CD4-positive, alpha-beta T cell (primary cell): ENCODE measurements at regions not wholly inside any gene's neighbourhood (a gene's known extent, or its start where the extent isn't known, plus 50 kb on each side); places are given as distances from the start of the nearest gene placed in this dataset.

ENCODE experiments used
- ATAC-seq: fragments of 200-7000 bp; cut with Tn5 transposase; one replicate; pipeline ENCODE4 v1.10.0; 2022; ENCODE audit warnings: mild to moderate bottlenecking; ENCODE audit not compliant: poor library complexity
- CTCF ChIA-PET: fragments of 350-600 bp; sonication (Branson Sonifier 250); formaldehyde crosslinking; loops from one replicate; lab custom pipeline; 2021; ENCODE audit warnings: antibody characterized with exemption, inconsistent platforms; lab: Charles Lee
- POLR2A ChIA-PET: fragments of 350-600 bp; sonication (Branson Sonifier 250); formaldehyde crosslinking; loops from one replicate; lab custom pipeline; 2021; ENCODE audit warnings: antibody characterized with exemption, inconsistent platforms; lab: Charles Lee
- DNase-seq, 14 experiments: peaks; one replicate each; pipeline ENCODE4 v3.0.0-alpha.2; 2013 to 2020; ENCODE audit warnings: mixed read lengths in 2 of 14
- H3K27ac ChIP-seq, 2 donors: one replicate each; pipeline versions ENCODE4 v1.5.1 to v1.7.0; 2013; ENCODE audit warnings: low read length in 2 of 2, low read depth in 1 of 2, mild to moderate bottlenecking in 1 of 2
- H3K27me3 ChIP-seq, 2 experiments: 1 replicate in 1 of 2; 2 replicates in 1 of 2; pipeline versions ENCODE4 v1.6.1 to v1.7.0; 2013; ENCODE audit warnings: low read length in 2 of 2, control low read depth in 1 of 2, mild to moderate bottlenecking in 1 of 2, moderate library complexity in 1 of 2; ENCODE audit not compliant: insufficient read depth in 2 of 2, control insufficient read depth in 1 of 2
- H3K36me3 ChIP-seq: one replicate; pipeline ENCODE4 v1.6.1; 2013; ENCODE audit warnings: low read length, control low read depth; ENCODE audit not compliant: insufficient read depth
- H3K4me1 ChIP-seq: one replicate; pipeline ENCODE4 v1.6.1; 2013; ENCODE audit warnings: low read length, control low read depth; ENCODE audit not compliant: insufficient read depth
- H3K4me3 ChIP-seq: one replicate; pipeline ENCODE4 v1.5.1; 2013; ENCODE audit warnings: mild to moderate bottlenecking, low read length, moderate library complexity
- H3K9me3 ChIP-seq, 2 experiments: 1 replicate in 1 of 2; 2 replicates in 1 of 2; pipeline versions ENCODE4 v1.6.1 to v1.7.0; 2013; ENCODE audit warnings: low read length in 2 of 2, mild to moderate bottlenecking in 2 of 2, control low read depth in 1 of 2, moderate library complexity in 1 of 2; ENCODE audit not compliant: control insufficient read depth in 1 of 2, insufficient read depth in 1 of 2
- H3K27ac Mint-ChIP-seq: one replicate; pipeline ENCODE4 v1.8.0; 2020; ENCODE audit warnings: mixed read lengths
- H3K27me3 Mint-ChIP-seq: one replicate; pipeline ENCODE4 v1.8.0; 2021; ENCODE audit warnings: mixed read lengths
- H3K36me3 Mint-ChIP-seq: one replicate; pipeline ENCODE4 v1.8.0; 2021; ENCODE audit warnings: low read depth, mixed read lengths
- H3K4me1 Mint-ChIP-seq: one replicate; pipeline ENCODE4 v1.8.0; 2021; ENCODE audit warnings: low read depth, mixed read lengths
- H3K4me3 Mint-ChIP-seq: one replicate; pipeline ENCODE4 v1.8.0; 2020; ENCODE audit warnings: mild to moderate bottlenecking, mixed read lengths
- H3K9me3 Mint-ChIP-seq: one replicate; pipeline ENCODE4 v1.8.0; 2020; ENCODE audit warnings: mixed read lengths
- intact Hi-C, 2 experiments: fragments of 100-400 bp; cut with DNase I in 1 of 2; cut with micrococcal nuclease in 1 of 2; formaldehyde crosslinking; loops; one replicate each; pipeline versions ENCODE4 v1.15.1 to v1.9.0; 2023 to 2025; cut with DNase I, micrococcal nuclease
- TF ChIP-seq, protein P1 (sequence below): fragments of 200-600 bp; IDR thresholded peaks from one replicate; pipeline ENCODE4 v1.8.0; 2022; ENCODE audit warnings: antibody characterized with exemption, mild to moderate bottlenecking

DNA sequence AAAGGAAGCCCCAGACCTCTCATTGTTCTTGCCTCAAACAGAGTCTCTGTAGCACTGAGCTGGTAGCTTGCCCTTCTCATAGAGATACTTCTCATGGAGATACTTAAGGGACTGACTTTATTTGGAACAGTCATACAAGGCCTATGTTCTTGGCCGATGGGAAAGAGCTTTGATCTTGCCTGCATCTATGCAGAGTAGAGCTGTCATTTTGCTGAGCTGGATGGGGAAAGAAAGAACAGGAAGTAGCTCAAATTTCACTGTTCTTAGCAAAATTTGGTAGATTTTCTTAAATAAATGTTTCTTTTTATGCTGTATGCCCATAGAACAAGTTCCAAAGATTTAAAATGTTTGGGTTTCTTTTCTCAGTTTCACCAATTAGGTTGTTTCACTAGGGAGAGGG is 119.3 kb upstream of the SEC61G start:
- ATAC-seq: no peak
- ChIA-PET POLR2A (no interaction called here), CTCF (no interaction called here)
- Mint-ChIP-seq H3K27me3 (peaks cover 4% of the 10 kb centered on the region), H3K27ac (no peak overlapping the region), H3K4me1 (no peaks in the 10 kb centered on the region), H3K9me3 (no peaks in the 10 kb centered on the region), H3K4me3 (no peak overlapping the region), H3K36me3 (no peaks in the 10 kb centered on the region)
- Histone ChIP-seq H3K27me3 (peaks cover 0 to 4% of the 10 kb centered on the region in 2 experiments), H3K36me3 (no peaks in the 10 kb centered on the region), H3K27ac (no peak overlapping the region), H3K4me1 (no peaks in the 10 kb centered on the region), H3K4me3 (no peak overlapping the region), H3K9me3 (no peaks in the 10 kb centered on the region)
- TF ChIP-seq, protein P1, sequence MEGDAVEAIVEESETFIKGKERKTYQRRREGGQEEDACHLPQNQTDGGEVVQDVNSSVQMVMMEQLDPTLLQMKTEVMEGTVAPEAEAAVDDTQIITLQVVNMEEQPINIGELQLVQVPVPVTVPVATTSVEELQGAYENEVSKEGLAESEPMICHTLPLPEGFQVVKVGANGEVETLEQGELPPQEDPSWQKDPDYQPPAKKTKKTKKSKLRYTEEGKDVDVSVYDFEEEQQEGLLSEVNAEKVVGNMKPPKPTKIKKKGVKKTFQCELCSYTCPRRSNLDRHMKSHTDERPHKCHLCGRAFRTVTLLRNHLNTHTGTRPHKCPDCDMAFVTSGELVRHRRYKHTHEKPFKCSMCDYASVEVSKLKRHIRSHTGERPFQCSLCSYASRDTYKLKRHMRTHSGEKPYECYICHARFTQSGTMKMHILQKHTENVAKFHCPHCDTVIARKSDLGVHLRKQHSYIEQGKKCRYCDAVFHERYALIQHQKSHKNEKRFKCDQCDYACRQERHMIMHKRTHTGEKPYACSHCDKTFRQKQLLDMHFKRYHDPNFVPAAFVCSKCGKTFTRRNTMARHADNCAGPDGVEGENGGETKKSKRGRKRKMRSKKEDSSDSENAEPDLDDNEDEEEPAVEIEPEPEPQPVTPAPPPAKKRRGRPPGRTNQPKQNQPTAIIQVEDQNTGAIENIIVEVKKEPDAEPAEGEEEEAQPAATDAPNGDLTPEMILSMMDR: no peak
- intact Hi-C loops: no loop called here
- DNase-seq: no peak

DNA sequence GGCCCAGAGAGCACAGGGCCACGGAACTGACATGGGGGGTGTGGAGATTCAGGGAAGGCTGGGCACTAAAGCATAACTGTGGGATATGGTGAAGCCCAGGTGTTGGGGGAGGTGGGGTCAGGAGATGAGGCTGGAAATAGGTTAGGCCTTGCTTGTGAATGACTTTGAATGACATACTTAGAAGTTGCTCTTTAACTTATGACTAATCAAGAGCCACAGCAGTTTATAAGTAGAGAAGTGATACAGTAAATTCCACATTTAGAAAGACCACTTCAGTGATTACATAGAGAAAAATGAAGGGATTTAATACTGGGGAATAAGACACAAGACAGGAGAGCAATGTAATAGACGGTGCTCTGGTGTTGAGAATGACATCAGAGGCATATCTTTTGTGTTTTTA is 120.8 kb upstream of the SEC61G start:
- no peak overlapping the region for H3K27ac Mint-ChIP-seq
- TF ChIP-seq, protein P1: no peak
- no peak overlapping the region for H3K4me3 Mint-ChIP-seq
- Histone ChIP-seq H3K36me3 (no peaks in the 10 kb centered on the region), H3K4me3 (no peak overlapping the region), H3K27ac (no peak overlapping the region), H3K4me1 (no peaks in the 10 kb centered on the region), H3K27me3 (peaks cover 0 to 4% of the 10 kb centered on the region in 2 experiments), H3K9me3 (no peaks in the 10 kb centered on the region)
- H3K4me1 Mint-ChIP-seq: no peaks in the 10 kb centered on the region
- peaks cover 4% of the 10 kb centered on the region for H3K27me3 Mint-ChIP-seq
- ChIA-PET POLR2A (no interaction called here), CTCF (no interaction called here)
- no peak for DNase-seq
- no peaks in the 10 kb centered on the region for H3K9me3 Mint-ChIP-seq
- no peaks in the 10 kb centered on the region for H3K36me3 Mint-ChIP-seq
- no peak for ATAC-seq
- intact Hi-C loops: no loop called here

DNA sequence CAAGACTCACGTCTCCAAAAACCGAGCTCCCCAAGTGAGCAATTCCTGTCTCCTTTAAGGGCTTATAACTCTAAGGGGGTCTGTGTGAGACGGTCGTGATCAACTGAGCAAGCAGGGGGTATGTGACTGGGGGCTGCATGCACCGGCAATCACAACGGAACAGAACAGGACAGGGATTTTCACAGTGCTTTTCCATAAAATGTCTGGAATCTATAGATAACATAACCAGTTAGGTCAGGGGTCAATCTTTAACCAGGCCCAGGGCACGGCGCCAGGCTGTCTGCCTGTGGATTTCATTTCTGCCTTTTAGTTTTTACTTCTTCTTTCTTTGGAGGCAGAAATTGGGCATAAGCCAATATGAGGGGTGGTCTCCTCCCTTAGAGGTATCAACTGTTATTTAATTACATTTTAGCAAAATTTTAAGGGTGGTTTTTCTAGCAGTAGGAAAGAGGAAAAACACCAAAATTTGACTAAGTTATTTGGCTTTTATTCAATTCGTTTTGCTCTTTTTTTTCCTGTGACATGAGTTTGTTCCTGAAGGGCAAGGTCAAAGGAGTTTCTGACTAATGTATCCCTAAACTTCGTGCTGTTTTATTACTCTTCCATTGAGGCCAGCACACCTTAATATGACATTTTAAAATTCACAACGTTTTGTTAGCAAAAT is 121.4 kb upstream of the SEC61G start:
- no peaks in the 10 kb centered on the region for H3K4me1 Mint-ChIP-seq
- H3K9me3 Mint-ChIP-seq: no peaks in the 10 kb centered on the region
- no peak overlapping the region for H3K4me3 Mint-ChIP-seq
- CTCF ChIA-PET: no interaction called here
- DNase-seq (no peak), ATAC-seq (no peak)
- POLR2A ChIA-PET: no interaction called here
- Histone ChIP-seq H3K4me3 (no peak overlapping the region), H3K36me3 (no peaks in the 10 kb centered on the region), H3K27ac (no peak overlapping the region), H3K9me3 (no peaks in the 10 kb centered on the region), H3K4me1 (no peaks in the 10 kb centered on the region), H3K27me3 (peaks cover 0 to 4% of the 10 kb centered on the region in 2 experiments)
- TF ChIP-seq, protein P1: no peak
- H3K36me3 Mint-ChIP-seq: no peaks in the 10 kb centered on the region
- H3K27me3 Mint-ChIP-seq: peaks cover 4% of the 10 kb centered on the region
- intact Hi-C loops: no loop called here
- no peak overlapping the region for H3K27ac Mint-ChIP-seq
